ENCODE measurements at regions not wholly inside any gene's neighbourhood (a gene's known extent, or its start where the extent isn't known, plus 50 kb on each side); places are given as distances from the start of the nearest gene placed in this dataset.

GRCh38 chr18:38586327-38586726, 1020.7 kb upstream of the CELF4 start:
- no peaks in the 10 kb centered on the region for H3K79me2 ChIP-seq (replicated peaks; ENCODE audit: insufficient read depth)
- H3F3A ChIP-seq (replicated peaks; ENCODE audit: low read depth) = no peaks in the 10 kb centered on the region
- DNase-seq (ENCODE audit: low spot score) (no peak), ATAC-seq (no peak)
- peaks cover 4% of the 10 kb centered on the region for H3K9me2 ChIP-seq (ENCODE audit: insufficient read depth)
- H3K36me3 ChIP-seq (ENCODE audit: insufficient read depth) = no peaks in the 10 kb centered on the region
- no peaks in the 10 kb centered on the region for H3K4me1 Mint-ChIP-seq
- H3K27me3 ChIP-seq (ENCODE audit: insufficient read depth) = no peaks in the 10 kb centered on the region
- H3K27me3 Mint-ChIP-seq (ENCODE audit: insufficient read depth, low read depth, poor library complexity) = no peaks in the 10 kb centered on the region
- 0 out of 2 replicates have a peak overlapping the region, but pooled peaks have one; percentile 60 for H2AFZ ChIP-seq
- no peak overlapping the region for H3K4me3 ChIP-seq
- no peak overlapping the region for H3K4me2 ChIP-seq
- TF ChIP-seq ETS1 (IDR thresholded peaks at IDR 0.05) (no peak), EZH2 (IDR thresholded peaks at IDR 0.05; ENCODE audit: low read depth, unreplicated experiment) (no peak), ZNF462 (CRISPR knock-in tag; IDR thresholded peaks at IDR 0.05) (no peak), STAT1 (IDR thresholded peaks at IDR 0.05; ENCODE audit: unreplicated experiment) (no peak), NANOG (IDR thresholded peaks at IDR 0.05; ENCODE audit: borderline replicate concordance) (no peak), REST (IDR thresholded peaks at IDR 0.05; ENCODE audit: unreplicated experiment) (no peak), CREB1 (CRISPR knock-in tag; IDR thresholded peaks at IDR 0.05; ENCODE audit: low read depth) (no peak), ZNF331 (CRISPR knock-in tag; IDR thresholded peaks at IDR 0.05; ENCODE audit: low read depth) (no peak), JUNB (IDR thresholded peaks at IDR 0.05; ENCODE audit: unreplicated experiment) (no peak), POLR2AphosphoS5 (IDR thresholded peaks at IDR 0.05; ENCODE audit: low read depth) (no peak), EZH2phosphoT487 (IDR thresholded peaks at IDR 0.05; ENCODE audit: unreplicated experiment) (no peak), ZNF114 (CRISPR knock-in tag; IDR thresholded peaks at IDR 0.05) (no peak)
- no peak overlapping the region for H3K27ac Mint-ChIP-seq
- H3K4me1 ChIP-seq (ENCODE audit: insufficient read depth) = peaks cover 10% of the 10 kb centered on the region; the same call in 1 of the 2 replicates
- H3K4me3 Mint-ChIP-seq = no peak overlapping the region
- no peaks in the 10 kb centered on the region for H3K36me3 Mint-ChIP-seq (ENCODE audit: low read depth)
- H4K20me1 ChIP-seq (replicated peaks; ENCODE audit: insufficient read depth) = no peaks in the 10 kb centered on the region
- no peaks in the 10 kb centered on the region for H3K9me3 Mint-ChIP-seq
- no peak overlapping the region for H3K27ac ChIP-seq (ENCODE audit: low read depth)

Measured in GM23338 (cell line).